ENCODE measurements at regions not wholly inside any gene's neighbourhood (a gene's known extent, or its start where the extent isn't known, plus 50 kb on each side); places are given as distances from the start of the nearest gene placed in this dataset.

- no peak for DNase-seq
Measured at GRCh38 chr17:12596961-12597360, 68.7 kb upstream of the MYOCD start.

GRCh38 chr17:12597895-12598294, 67.8 kb upstream of the MYOCD start:
- no peak for DNase-seq

- DNase-seq: no peak
Measured at GRCh38 chr17:12599186-12599920, 66.3 kb upstream of the MYOCD start.

GRCh38 chr17:12600349-12600748, 65.3 kb upstream of the MYOCD start:
- DNase-seq: no peak

GRCh38 chr17:12603566-12603965, 62.1 kb upstream of the MYOCD start:
- no peak for DNase-seq

- no peak for DNase-seq
Measured at GRCh38 chr17:12605222-12605621, 60.5 kb upstream of the MYOCD start.

- no peak for DNase-seq
Measured at GRCh38 chr17:12613566-12613965, 52.1 kb upstream of the MYOCD start.

Data from NCI-H226 (cell line).